D341Med (cell line): ENCODE measurements at regions not wholly inside any gene's neighbourhood (a gene's known extent, or its start where the extent isn't known, plus 50 kb on each side); places are given as distances from the start of the nearest gene placed in this dataset.
"Not testable (repeated sequence)": the region's sequence is repeated elsewhere in the genome, so short reads cannot be mapped to it uniquely, and the experiment has no call there.

Experiments used
- DNase-seq: peaks from one replicate; pipeline ENCODE4 v3.0.0; 2012; ENCODE audit warnings: low spot score

DNA sequence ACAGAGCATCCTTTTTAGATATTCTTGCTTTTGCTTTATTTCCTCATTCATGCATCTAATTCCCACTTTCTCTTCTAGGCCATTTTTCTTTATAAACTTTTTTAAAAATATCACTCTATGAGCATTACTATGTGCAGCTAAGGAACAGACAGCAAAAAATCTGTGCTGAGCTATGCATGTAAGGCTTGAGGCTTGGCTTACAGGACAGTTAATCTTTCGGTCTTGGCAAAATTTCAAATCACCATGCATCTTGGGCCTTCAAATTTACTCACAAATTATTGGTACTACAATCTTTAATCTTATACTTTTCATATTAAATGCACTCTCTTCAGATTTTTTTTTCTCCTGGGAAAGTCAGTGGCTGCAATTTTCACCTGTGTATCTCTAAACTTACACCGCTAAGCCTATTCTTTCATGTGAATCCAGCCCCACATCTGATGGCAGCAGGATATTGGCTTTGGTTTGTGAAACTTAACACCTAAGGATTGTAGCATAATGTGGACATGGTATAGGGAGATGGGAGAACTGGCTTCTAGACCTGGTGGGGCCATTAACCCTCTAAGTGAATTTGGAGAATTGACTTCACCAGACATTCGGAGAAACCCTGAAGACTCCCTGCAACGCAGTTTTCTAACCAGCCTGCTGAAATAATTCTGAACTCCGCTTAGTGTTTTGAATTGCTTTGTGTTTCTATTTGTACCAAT, 278.3 kb downstream of the SPRY1 start:
- DNase-seq, result no peak

DNA sequence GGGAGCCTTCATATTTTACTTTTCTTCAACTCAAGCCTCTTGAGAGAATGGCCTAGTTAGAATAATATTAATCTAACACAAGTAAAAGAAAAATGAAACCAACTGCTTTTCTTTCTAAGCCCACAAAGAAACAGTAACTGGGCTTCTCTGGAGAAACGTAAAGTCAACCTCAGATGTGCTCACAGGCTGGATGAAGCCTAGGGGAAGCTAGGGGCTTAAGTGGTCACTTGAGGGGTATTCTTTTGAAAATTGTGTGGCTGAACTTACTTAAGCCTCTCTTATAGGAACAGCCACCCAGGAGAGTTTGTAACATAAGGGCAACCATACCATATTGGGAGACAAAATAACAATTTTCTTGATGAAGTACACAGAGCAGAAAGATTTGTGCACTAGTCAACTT, 279.0 kb downstream of the SPRY1 start:
- no peak for DNase-seq

DNA sequence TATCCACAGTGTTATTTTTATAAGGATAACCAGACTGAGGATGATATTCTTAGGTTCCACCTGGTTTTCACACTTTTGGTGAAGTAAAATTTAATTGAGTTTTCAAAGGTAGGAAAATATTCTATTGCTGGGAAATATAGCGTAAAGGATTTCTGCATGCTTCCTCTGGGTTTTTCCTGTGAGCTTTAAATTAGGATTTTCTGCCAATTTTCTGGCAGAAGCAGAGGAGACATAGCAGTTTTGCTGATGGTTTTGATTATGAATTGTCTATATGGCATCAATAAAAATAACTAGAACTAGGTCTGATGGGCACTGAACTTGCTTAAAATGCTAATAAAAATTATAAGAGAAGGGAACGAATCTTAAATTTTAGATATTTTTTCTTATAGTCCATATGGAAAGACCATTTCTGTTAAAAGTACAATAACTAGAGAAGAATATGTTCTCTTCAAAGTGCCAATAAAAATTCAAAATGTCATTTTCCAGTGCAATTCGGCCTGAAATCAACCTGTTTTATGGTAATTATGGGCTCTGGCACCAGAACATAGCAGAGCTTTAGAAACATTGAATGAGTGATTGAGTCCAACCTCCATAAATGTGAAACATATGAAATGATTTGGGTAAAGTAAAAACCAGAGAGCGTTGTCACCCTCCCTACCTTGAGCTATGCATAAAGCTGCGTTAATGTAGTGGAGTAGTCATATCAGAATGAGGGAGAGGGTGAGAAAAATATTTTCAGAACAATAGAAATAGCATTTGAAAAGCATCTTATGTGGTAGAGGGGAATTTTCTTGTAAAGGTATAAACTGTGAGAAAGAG, 279.7 kb downstream of the SPRY1 start:
- no peak for DNase-seq

DNA sequence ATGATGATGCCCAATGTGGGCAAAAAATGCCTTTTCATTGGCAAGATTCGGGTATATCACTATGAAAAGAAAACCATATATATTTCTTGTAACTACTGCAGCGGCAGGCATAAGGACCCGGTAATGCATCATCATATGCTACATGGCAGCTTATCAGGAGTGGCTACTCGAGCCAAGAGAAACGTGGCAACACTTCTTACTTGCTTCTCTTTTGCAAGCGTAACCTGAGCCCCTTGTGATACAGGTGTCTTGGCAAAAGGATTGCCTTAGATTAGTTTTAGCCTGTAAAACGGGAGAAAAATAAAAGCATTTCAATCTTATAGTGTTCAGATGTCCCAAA, 280.3 kb downstream of the SPRY1 start:
- DNase-seq, result no peak

DNA sequence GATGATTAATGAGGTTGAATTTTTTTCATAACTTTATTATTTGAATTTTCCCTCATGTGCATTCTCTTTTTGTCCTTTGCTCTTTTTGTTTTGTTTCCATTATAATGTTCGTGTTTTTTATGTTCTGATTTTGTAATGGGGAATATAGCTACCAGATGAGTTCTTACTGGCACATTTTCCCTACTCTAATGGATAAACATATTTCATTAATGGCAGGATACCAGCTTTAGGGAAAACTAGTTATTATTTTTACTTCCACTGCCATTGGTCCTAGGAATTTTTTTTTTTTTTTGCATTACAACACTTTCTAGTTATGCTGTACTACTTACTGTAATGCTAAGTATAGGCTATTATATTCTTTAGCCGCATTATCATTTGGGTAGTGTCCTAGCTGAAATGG, 286.3 kb downstream of the SPRY1 start:
- DNase-seq, result no peak

DNA sequence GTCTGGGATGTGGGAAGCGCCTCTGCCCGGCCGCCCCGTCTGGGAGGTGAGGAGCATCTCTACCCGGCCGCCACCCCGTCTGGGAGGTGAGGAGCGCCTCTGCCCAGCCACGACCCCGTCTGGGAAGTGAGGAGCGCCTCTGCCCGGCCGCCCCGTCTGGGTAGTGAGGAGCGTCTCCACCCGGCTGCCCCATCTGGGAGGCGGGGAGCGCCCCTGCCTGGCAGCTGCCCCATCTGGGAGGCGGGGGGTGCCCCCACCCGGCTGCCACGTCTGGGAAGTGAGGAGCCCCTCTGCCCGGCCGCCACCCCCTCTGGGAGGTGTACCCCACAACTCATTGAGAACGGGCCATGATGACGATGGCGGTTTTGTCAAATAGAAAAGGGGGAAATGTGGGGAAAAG, 288.3 kb downstream of the SPRY1 start:
- not testable (repeated sequence) for DNase-seq

DNA sequence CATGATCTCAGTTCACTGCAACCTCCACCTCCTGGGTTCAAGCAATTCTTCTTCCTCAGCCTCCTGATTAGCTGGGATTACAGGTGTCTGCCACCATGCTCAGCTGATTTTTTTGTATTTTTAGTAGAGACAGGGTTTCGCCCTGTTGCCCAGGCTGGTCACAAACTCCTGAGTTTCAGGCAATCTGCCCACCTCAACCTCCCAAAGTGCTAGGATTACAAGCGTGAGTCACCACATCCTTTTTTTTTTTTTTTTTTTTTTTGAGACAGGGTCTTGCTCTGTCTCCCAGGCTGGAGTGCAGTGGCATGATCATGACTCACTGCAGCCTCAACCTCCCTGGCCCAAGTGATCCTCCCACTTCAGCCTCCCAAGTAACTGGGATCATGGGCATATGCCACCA, 298.9 kb downstream of the SPRY1 start:
- not testable (repeated sequence) for DNase-seq

DNA sequence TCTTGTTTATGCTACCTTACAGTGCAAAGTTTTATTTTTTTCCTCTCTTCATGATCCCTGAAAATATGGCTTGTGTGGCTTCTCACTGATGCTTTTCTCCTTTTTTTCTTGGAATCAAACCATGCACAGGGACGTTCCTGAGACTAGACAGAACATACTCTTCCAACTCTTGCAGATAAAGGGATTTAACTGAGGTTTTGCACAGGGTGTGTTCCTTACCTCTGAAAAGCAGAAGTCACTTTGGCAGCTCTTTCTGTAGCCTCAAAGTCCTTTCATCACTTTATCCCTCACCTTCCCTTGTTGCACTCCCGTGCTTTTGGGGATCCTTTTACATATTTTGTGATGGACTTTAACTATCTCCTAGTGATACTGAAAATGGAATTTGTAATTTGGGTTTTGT, 300.1 kb downstream of the SPRY1 start:
- no peak for DNase-seq

DNA sequence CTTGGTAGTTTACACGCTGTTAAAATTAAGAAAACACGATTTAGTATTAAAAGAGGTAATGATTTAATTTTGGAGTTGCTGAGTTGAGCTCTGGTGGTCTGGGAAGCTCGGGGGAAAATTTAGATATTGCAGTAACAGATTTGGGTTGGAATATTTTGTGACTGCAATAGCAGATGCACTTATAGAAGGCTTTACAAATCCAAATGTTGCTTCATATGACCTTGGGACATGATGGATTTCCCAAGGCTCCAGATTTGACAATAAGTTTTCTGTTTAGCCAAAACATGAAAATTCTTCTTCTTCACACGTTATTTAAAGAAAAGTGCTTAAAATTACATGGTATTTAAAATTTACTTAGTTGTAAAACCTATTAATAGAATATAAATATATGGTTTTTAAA, 302.0 kb downstream of the SPRY1 start:
- DNase-seq, result no peak

DNA sequence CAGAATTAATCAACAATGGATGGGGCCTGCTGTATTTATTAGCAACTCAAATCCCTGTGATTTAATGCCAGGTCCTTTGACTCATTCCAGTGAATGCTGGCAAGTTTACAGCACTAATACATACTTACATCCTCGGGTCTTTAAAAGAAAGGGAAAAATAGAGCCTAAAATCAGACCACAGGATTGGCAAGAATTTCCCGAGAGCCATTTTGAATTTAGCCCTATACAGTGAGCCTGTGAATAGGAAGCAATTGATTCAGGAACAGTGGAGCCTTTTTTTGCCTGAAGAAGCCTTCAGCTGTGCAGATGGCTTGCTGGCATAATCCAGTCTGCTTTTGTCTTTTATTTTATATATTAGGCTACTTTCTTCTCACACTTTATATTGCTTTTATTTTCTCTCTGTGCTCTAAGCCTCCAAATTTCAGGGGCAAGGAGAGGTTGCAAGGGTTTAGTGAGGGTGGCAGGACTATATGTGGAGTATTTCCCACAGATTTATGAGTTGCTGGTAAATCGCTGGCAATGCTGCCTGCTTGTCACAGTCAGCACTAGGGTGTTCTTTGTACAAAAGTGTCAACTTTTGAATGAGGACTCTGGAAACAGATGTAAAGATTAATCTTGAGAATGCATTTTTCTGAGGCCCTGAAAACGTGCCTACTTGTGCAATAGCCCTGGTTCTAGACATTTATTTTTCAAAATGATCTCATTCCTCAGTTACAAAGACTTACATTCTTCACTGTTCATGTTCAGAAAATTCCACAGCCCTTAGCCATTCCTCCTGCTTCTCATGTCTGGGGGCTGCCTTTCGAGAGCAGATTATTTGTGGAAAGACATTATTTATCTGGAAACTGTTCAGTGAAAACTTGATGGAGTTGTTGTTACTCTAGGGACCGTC, 303.5 kb downstream of the SPRY1 start:
- no peak for DNase-seq

DNA sequence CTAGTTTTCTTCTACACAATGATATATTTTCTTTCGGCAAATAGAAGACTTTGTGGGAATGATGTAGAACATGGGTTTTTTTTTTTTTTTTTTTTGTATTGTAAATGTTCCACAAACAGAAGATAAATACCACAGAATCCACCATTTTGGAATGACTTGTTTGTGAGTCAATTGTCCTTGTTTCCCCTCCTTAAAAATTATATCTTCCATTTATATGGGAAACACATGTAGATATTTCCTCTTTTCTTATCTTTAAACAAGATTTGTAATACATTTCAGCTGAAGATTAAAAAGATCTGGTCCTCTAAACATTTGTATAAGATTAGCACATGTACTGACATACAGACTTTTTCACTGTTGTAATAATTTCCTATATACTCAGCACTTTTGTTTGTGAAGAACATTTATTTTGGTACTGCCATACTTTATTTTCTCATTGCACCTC, 304.6 kb downstream of the SPRY1 start:
- DNase-seq, result no peak

DNA sequence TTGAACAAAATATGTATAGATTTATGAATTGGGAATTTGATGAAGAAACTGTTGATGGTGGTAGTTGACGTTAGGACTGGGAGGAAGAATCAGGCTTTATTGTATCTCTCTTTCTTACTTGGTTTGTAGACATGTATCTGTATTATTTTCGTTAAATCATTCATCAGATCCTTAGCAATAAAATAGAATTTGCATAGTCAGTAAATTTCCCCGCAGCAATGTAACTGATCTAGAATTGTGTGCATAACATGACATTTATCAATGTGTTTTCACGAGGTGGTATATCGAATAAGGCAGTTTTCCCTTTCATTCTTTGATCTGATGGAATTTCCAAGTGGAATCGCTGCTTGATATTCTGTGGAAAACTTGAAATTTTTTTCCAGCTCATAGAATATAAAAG, 308.8 kb downstream of the SPRY1 start:
- no peak for DNase-seq

DNA sequence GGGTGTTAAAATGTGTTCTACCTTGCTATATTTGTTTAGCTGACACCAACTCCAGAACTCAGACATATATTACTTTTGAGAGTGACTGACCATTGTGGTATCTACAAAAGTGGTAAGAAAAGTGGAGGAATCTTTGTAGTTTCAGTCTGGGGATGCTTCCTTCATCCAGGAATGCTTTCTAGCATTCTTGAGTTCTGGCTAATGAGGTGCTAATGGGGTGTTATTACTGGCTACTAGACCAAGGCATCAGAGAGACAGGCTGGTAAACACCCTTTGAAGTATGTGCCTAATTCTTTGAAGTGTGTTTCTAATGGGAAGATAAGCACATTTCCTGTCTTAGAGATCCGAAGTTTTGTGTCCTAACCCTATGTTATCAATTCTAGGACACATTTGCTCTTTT, 310.4 kb downstream of the SPRY1 start:
- DNase-seq, result no peak

DNA sequence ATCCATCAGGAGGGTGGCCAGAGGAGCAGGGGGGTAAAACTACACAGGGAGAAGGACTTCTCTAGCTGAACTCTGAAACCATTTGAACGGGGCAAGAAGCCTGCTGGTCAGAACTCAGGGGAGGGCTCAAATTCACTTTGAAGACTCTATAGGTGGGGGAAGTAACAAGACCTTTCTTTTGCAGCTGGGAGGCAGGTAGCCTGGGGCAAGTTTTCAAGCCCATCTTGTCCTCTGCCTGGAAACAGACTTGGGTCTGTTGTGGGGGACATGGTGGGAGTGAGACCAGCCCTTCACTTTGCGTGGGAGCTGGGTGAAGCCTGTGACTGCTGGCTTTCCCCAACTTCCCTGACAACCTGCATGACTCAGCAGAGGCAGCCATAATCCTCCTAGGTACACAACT, 312.3 kb downstream of the SPRY1 start:
- no peak for DNase-seq

DNA sequence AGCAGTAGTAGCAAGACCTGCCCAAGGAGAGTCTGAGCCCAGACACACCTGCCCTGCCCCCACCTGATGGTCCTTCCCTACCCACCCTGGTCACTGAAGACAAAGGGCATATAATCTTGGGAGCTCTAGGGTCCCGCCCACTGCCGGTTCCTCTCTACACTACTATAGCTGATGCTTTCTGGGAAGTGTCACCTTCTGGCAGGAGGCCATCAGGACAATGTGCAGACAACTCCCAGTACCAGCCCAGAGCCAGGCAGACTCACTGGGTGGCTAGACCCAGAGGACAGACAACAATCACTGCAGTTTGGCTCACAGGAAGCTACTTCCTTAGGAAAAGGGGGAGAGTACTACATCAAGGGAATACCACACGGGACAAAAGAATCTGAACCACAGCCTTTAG, 312.7 kb downstream of the SPRY1 start:
- no peak for DNase-seq

DNA sequence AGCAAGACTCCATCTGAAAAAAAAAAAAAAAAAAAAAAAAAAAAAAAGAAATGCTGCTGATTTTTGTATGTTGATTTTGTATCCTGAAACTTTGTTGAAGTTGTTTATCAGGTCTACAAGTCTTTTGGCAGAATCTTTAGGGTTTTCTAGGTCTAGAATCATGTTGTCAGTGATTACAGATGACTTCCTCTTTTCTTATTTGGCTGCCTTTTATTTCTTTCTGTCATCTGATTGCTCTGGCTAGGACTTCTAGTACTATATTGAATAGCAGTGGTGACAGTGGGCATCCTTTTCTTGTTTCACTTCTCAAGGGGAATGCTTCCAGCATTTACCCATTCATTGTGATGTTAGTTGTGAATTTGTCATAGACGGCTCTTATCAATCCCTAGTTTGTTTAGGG, 334.4 kb downstream of the SPRY1 start:
- DNase-seq, result no peak

DNA sequence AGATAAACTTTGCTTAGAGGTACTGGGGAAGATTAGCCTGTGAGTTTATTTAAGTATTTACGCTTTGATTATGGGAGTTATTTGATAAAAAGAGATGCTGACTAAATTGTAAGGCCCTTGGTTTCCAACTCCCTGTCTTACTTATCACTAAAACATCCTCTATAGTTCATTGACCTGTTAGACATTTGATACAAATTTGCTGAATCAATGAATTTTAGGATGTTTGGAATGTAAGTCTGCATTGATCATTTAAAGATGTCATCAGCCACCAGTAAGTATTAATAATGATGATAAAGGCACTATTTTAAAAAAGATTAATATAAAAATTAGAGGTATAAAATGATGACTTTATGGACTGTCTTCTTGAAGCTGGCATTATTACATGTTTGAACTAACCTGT, 340.6 kb downstream of the SPRY1 start:
- DNase-seq, result no peak

DNA sequence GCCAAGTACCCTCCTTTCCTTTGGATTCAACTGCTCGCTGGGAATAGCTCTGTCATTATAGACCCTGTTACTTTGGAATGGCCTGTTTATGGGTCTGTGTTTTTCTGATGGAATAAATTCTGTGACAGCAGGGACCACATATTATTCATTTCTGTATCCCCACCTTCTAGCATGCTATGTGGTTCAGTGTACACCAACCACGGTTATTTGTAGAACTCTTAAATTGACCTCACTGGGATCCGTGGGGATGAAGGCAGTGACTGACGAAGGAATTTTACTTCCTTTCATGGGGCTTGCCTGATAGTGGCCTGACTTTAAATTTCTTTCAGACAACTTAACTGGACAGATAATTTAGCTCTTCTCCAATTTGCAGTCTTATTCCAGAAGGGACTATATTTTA, 343.2 kb downstream of the SPRY1 start:
- no peak for DNase-seq

DNA sequence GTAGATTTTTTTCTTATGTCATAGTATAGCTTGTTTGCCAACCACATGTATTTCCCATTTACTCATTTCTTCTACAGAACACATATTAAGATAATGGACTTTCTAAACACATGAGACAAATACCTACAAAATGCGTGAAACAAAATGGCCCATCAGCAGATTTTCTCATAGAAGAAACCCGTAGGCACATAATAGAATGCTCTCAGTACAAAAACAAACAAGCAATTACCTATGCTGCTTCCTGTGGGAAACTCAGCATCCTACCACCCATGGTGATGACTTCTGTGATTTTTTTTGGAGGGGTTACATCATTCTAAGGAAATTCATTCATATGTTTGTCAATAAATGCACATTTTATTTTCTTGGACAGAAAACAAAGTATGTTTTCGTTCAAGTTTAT, 343.6 kb downstream of the SPRY1 start:
- DNase-seq, result no peak

DNA sequence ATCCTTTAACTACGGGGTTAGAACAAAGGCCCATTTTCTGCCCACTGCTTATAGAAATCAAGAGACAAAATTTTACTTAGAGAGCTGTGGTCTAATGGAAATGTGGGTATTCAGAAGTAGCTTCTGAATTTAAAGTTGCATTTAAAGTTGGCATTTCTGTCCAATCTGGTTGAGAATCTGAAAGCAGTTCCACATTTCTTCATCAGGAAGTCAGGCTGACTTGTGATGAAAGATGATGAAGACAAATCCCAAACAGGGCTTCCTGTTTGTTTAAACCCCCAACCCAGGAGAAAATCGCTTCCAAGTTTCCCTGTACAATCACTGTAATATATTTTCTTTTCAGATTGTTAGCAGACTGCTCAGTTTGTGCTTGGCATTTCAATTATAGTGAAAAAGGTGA, 345.3 kb downstream of the SPRY1 start:
- no peak for DNase-seq

DNA sequence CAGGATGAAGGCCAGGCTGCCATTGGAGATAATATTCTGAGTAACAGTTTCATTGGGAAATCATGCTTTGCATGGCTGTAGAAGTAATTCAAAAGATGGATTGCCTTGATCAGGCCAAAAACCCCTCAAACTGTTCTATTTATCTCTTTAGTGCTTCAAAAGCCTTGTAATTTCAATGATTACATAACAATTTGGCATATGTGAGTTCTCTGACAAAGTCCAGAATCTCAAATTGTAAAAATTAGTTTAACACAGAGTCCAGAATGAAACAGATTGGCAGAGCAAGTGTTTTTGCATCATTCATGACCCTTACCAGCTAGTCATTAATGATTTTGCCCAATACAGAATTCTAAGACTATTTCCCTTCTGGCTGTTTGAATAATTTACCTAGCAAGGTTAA, 347.3 kb downstream of the SPRY1 start:
- no peak for DNase-seq

DNA sequence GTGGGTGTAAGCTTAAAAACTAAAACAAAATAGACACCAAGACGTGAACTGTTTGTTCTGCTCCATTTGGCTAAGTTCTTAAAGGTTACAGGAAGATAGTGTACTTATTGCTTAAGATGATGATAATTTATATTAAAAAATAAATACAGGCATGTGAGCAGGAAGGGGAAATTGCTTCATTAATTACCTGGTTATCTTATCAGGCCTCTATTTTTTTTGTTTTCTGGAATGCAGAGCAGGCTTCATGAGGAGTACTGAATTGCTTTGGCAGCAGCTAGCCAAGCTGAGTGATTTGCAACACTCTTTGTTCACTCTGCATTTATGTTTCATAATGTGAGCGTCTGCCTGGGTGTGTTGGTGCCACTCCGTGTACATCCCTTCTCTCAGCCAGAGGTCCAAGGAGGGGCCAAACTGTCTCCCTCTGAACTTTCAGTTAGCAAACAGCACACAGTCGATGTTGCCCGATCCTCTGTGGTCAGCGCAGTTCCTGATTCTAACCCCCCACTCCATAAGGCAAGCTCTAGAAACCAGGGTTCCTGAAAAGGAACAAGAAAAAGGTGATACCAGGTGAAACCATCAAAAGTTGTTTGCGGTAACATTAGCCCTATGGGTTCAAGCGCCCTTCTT, 348.2 kb downstream of the SPRY1 start:
- no peak for DNase-seq
